Right ventricle myocardium superior (tissue), 1 donor: ENCODE measurements at regions not wholly inside any gene's neighbourhood (a gene's known extent, or its start where the extent isn't known, plus 50 kb on each side); places are given as distances from the start of the nearest gene placed in this dataset.
"Not testable (repeated sequence)": the region's sequence is repeated elsewhere in the genome, so short reads cannot be mapped to it uniquely, and the experiment has no call there.

Experiments
- ATAC-seq: fragments of 200-7000 bp; cut with Tn5 transposase; one replicate; pipeline ENCODE4 v1.9.1; 2020; ENCODE audit warnings: mild to moderate bottlenecking; ENCODE audit not compliant: poor library complexity
- DNase-seq: peaks from one replicate; pipeline ENCODE4 v3.0.0-alpha.2; 2020
- intact Hi-C: fragments of 100-400 bp; cut with DNase I; formaldehyde crosslinking; loops from one replicate; pipeline ENCODE4 v1.11.2; 2022
- donor health status: DM: no; HTN: yes; CAD: no; lungs with severe emphysema.

DNA sequence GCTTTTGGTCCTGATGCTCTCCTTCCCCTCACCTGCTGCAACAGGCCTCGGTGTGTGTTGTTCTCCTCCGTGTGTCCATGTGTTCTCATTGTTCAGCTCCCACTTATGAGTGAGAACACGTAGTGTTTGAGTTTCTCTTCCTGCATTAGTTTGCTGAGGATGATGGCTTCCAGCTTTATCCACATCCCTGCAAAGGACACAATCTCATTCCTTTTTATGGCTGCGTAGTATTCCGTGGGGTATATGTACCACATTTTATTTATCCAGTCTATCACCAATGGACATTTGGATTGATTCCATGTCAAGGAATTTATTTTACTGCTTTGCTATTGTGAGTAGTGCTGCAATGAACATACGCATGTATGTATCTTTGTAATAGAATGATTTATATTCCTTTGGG, 116.9 kb upstream of the SIRPG start:
- no peak for DNase-seq
- intact Hi-C loops: no loop called here
- no peak for ATAC-seq

DNA sequence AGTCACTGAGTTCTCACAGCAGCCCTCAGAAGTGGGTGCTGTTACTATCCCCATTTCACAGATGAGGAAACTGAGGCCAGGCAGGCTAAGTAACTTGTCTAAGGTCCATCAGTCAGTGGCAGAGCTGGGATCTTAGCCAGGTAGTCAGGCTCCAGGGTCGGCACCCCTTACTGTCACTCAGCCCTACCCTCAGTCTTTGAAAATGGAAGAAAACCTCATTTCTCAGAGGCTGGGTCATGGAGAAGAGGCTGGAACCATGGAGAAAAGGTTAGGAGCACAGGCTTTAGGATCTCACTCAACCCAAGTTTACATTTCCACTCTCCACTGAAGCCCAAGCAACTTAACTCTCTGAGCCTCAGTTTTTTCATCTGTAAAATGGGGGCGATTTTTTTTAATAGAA, 116.2 kb upstream of the SIRPG start:
- DNase-seq (no peak), ATAC-seq (no peak)
- intact Hi-C loops: no loop called here

DNA sequence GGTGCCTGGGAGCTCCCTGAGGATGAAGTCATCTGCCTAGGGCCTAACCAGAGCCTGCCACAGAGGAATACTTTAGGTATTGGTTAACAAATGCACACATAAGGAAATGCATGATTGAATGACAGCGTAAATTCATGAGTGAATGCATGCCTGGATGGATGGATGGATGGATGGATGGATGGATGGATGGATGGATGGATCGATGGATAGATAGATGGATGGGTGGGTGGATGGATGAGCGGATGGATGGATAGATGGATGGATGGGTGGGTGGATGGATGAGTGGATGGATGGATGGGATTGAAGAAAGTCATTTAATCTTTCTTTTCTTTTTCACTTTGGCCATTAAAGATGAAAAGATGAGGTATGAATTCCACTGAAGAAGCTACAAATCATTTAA, 111.9 kb upstream of the SIRPG start:
- intact Hi-C loops: loop anchor here (10.0 kb wide), 1 partner anchor 685 kb away; no protein-coding TSS in a partner anchor
- ATAC-seq: no peak
- DNase-seq: no peak

DNA sequence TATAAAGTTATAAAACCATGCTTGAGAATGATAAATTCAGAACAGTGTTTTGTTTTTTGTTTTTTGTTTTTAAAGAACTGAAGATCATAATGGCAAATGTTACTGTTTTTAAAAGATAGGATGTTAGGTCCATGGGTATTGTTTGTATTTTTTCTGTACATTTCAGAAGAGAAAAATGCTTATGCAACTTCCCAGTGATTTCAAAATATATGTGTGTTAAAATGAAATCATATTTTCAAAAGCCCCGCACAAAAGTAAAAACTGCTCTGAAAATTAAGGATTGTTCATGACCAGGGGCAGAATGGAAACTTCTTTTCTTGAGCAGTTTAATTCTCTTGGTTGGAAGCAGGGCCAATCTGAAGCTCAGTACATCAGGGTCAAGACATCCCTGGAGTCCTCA, 109.2 kb upstream of the SIRPG start:
- DNase-seq: no peak
- intact Hi-C loops: loop anchor here (10.0 kb wide), 1 partner anchor 688 kb away; no protein-coding TSS in a partner anchor
- ATAC-seq: no peak

DNA sequence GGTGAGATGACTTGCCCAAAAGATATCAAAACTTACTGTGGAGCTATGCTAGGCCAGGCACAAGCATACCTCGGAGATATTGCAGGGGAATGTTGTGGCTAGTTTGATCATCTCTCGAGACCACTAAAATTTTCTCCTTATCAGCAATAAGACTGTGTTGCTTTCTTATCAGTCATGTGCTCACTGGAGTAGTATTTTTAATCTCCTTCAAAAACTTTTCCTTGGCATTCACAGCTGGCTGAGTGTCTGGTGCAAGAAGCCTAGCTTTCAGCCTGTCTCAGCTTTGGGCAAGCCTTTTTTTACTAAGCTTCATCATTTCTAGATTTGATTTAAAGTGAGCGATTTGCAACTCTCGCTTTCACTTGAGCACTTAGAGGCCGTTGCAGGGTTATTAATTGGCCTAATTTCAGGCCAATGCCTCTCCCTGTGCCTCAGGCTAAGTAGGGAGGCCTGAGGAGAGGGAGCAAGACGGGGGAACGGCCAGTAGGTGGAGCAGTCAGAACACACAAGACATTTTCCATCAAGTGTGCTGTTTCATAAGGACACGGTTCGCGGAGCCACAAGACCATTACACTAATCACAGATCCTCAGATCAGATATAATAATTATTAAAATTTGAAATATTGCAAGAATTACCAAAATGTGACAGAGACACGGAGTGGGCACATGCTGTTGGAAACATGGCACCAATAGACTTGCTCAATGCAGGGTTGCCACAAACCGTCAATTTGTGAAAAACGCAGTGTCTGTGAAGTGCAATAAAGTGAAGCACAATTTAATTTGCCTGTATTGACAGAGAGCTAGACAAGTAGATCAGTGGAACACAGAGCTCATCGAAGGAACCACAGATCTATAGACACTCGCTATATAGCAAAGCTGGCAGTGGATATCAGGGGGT, 106.8 kb upstream of the SIRPG start:
- DNase-seq (peak; percentile 87), ATAC-seq (peak; percentile 96)
- intact Hi-C loops: loop anchor here (10.0 kb wide), 1 partner anchor 690 kb away; no protein-coding TSS in a partner anchor

DNA sequence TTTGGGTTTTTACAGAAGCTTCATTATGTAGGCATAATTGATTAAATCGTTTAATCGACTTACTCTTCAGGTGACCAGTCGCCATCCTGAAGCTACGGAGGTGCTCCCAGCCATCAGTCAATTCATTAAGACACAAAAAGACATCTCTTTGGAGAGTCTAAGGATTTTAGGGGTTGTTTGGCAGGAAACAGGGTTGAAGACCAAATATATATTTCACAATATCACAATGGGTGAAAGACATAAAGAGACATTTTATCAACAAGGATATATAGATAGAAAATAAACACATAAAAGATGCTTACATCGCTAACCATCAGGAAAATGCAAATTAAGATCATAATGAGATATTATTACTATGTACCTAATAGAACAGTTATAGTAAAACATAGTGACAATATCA, 104.0 kb upstream of the SIRPG start:
- intact Hi-C loops: loop anchor here (10.0 kb wide), 1 partner anchor 693 kb away; no protein-coding TSS in a partner anchor
- ATAC-seq (no peak), DNase-seq (no peak)

DNA sequence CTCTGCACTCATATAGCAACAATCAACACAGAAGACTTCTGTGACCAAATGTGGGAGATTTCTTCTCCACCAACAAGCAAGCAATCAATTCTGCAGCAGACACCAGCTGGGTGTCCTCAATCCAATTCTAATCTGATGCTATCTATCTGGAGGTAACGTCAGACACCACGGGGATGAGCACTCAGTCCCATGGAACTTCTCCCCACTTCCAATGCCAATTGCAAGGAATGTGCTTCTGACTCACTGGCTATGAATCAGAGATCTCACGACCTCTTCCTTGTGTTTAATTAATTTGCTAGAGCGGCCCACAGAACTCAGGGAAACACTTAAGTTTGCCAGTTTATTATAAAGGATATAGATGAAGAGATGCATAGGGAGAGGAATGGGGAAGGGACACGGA, 103.5 kb upstream of the SIRPG start:
- intact Hi-C loops: loop anchor here (10.0 kb wide), 1 partner anchor 694 kb away; no protein-coding TSS in a partner anchor
- ATAC-seq: no peak
- DNase-seq: no peak

DNA sequence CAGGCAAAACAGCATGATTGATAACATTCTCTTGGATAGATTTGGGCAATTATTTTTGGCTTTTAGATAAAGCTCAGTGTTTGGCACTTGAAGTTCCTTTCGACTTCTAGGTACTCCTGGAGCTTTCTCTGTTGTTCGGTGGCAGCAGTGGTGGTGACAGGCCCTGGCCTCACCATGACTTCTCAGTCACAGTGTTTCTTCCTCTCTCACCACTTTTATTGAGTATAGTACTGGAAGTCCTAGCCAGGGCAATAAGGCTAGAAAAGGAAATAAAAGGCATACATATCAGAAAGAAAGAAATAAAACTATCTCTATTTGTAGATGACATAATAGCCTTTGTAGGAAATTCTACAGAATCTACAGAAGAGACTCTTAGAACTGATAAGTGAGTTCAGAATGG, 101.2 kb upstream of the SIRPG start:
- no peak for ATAC-seq
- no peak for DNase-seq
- intact Hi-C loops: no loop called here

DNA sequence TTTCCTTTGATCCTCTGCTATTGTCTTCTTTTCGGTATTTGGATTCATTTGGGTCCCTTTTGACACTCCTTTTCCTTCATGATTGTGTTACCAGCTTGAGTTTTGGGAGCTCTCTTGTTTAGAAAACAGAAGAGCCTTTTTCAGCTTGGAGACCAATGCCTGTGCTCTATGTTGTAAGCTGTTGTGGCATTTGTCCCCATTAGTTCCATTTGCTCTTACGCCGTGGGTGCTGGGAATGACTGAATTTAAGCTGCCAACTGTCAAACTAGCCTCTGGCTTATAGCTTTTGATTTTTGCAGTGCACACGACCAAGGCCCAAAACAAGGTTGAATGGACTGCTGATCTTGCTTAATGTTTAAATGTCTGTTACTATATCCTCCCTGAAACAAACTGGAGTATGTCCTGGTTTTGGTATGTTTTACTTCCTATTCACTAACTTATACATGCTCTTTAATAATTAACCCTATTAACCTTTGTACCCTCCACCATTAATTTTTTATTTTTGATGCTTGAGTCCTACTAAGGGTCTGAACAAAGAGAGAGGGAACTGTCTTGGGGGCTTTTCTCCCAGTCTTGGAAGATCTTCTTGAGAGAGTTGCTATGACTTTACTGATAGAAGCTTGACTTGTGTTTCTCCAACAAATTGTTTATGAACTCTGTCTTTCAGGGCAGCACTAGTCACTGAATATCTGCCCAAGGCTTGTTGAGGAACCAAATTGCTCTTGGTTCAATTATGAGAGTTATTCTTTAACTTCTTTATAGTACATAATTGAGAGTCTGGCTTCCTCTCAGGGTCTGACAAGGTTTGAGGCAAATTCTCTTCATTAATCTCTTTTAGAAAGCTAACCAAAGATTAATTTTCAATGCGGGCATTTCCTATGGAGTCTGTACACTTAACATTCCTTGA, 100.3 kb upstream of the SIRPG start:
- intact Hi-C loops: no loop called here
- DNase-seq (no peak), ATAC-seq (no peak)

DNA sequence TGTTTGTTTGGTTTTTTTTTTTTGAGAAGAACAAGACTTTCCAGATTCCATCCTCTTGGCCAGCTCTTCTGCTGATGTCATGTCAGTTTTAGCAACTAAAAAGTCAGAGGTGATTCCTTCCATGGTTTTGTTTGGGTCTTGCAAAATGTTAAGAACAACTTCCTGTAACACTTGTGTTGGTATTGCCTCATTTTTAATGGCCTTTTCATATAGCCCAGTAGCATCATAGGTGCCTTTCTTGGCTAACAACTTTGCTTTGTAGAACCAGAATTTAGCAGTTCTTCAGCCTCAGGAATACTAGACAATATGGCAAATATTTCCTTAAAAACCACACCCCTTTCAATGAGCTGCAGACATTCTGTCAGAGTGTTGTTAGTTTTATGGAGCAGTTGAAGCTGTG, 99.5 kb upstream of the SIRPG start:
- intact Hi-C loops: no loop called here
- ATAC-seq (no peak), DNase-seq (no peak)

DNA sequence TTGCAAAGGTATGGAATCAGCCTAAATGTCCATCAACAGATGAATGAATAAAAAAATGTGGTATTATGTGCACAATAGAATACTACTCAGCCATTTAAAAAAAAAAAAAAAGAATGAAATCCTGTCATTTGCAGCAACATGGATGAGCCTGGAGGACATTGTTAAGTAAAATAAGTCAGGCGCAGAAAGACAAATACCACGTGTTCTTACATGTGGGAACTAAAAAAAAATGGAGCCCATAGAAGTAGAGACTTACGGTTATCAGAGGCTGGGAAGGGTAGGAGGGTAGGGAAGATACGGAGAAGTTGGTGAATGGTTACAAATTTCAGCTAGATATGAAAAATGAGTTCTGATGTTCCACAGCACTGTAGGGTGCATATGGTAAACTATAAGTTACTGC, 97.2 kb upstream of the SIRPG start:
- DNase-seq (no peak), ATAC-seq (no peak)
- intact Hi-C loops: no loop called here

DNA sequence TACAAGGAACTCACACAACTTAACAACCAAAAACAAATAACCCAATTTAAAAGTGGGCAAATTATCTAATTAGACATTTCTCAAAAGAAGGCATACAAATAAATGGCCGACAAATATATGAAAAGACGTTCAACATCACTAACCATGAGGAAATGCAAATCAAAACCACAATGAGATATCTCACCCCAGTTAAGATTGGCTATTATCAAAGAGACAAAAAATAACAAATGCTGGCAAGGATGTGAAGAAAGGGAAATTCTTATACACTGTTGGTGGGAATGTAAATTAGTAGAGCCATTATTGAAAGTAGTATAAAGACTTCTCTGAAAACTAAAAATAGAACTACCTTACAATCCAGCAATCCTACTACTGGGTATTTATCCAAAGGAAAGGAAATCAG, 96.7 kb upstream of the SIRPG start:
- ATAC-seq (no peak), DNase-seq (no peak)
- intact Hi-C loops: no loop called here

DNA sequence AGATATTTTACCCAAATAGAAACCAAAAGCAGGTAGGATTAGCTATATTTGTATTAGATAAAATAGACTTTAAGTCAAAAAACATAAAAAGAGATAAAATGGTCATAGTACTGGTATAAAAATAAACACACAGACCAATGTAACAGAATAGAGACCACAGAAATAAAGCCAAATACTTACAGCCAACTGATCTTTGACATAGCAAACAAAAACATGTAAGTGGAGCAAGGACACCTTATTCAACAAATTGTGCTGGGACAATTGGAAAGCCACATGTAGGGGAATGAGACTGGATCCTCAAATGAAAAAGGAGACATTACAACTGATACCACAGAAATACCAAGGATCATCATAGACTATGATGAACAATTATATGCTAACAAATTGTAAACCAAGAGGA, 94.5 kb upstream of the SIRPG start:
- ATAC-seq: no peak
- intact Hi-C loops: no loop called here

DNA sequence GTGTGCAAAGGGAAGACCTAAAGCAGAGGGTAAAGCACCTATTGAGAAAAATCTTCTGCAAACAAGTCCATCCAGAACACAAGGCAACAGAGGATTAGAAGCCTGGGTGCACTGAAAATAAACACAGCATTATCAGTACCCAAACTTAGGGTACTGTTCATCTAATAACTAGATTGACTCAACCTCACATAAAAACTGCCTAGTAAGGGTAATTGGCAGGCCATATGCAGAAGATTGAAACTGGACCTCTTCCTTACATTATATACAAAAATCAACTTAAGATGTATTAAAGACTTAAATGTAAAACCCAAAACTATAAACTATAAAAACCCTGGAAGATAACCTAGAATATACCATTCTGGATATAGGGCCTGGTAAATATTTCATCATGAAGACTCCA, 91.2 kb upstream of the SIRPG start:
- intact Hi-C loops: no loop called here

More for the DNA sequence above, 94.5 kb upstream of the SIRPG start:
- no peak for DNase-seq

DNA sequence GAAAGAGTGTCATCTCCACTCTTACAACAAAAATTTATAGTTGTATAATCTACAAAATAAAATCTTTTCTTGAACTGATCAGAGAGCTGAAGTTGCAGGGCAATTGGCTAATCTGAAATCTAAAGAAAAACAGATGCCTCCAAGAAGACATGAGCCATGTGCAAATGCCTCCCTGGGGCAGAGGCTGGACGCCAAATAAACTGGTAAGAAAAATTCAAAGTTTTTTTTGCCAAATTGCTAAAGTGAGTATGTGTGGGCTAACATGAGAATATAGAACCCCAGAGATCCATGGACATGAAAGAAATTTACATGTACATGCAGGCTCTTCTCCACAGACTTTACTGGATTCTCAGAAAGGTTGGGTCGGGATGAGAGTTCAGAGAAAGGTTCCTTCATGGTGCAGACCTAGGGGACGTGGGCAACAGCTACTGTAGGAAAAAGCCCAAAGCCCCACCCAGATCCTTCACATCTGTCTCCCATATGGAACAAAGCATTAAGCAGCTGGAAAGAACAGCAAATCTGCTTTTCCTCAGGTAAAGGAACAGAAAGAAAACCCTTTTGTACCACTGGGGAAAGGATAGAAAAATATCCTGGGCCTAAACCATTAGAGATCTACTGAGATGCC, 90.5 kb upstream of the SIRPG start:
- ATAC-seq (no peak), DNase-seq (no peak)
- intact Hi-C loops: no loop called here

More for the DNA sequence above, 91.2 kb upstream of the SIRPG start:
- DNase-seq: no peak
- no peak for ATAC-seq

DNA sequence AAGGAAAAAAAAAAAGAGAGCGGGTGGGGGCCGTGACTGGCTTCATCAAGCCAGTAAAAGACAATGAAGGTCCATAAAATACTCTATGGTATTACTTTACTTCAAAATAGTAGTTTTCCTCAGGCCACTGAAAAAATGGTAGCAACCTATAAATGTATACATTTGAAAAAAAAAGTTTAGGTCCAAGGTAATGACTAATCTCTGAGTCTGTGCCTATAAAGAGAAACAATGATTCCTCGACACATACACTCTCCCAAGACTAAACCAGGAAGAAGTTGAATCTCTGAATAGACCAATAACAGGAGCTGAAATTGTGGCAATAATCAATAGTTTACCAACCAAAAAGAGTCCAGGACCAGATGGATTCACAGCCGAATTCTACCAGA, 84.5 kb upstream of the SIRPG start:
- DNase-seq, intact Hi-C loops, ATAC-seq: not testable (repeated sequence)

DNA sequence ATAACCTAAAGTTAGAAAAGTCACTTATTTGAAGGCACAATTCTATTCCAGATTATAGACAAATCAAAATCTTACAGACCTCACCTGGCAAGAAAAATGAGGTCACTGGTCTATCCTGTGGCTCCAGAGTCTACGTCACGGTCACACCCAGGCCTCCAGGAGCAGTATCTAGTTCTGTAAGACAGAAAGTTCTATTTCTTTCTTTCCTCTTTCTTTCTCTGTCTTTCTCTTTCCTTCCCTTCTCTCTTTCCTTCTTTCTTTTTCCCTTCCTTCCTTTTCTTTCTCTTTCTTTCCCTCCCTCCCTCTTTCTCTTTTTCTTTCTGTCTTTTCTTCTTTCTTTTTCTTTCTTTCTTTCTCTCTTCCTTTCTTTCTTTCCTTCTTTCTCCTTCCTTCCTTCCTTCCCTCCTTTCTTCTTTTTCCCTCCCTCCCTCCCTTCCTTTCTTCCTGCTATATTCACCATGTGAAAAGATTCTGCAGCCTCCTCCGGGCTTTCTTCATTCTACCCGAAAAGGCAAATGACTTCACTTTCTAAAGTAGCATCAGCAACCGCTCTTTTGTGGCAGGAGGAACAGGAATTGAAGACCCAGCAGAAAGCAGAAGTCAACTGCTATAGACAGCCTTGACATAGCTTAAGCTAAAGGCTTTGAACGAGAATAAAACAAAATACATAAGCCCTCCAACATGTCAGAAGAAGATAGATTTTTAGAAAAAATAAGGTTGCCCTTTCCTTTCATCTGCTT, 83.9 kb upstream of the SIRPG start:
- DNase-seq (no peak), ATAC-seq (no peak)
- intact Hi-C loops: no loop called here

DNA sequence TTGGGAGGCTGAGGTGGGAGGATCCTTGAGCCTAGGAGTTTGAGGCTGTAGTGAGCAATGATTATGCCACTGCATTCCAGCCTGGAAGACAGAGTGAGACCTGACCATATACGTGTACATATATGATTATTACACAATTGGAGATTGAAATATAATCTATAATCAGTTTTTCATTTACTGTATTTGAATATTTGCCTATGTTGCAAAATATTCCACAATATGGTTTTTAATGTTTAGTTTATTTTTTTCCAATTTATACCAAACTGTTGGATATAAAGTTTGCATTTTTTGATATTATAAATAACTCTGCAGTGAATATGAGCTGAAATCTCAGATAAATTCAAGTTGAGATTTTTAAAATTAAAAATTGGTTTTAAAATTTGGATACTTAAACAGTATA, 79.6 kb upstream of the SIRPG start:
- DNase-seq (no peak), ATAC-seq (no peak)
- intact Hi-C loops: no loop called here
